Osteoblast (primary cell): ENCODE measurements at regions not wholly inside any gene's neighbourhood (a gene's known extent, or its start where the extent isn't known, plus 50 kb on each side); places are given as distances from the start of the nearest gene placed in this dataset.

ENCODE experiments used
- DNase-seq: peaks from one replicate; pipeline ENCODE4 v3.0.0; 2011; ENCODE audit warnings: low spot score, mixed read lengths; ENCODE audit not compliant: insufficient read length; ENCODE audit errors: missing footprints
- H2AFZ ChIP-seq: 2 replicates; pipeline ENCODE4 v1.6.0; 2011; ENCODE audit warnings: mild to moderate bottlenecking, low read length
- H3K27ac ChIP-seq: 2 replicates; pipeline ENCODE4 v1.5.1; 2011; ENCODE audit warnings: mild to moderate bottlenecking, low read depth, low read length, moderate library complexity
- H3K27me3 ChIP-seq: 2 replicates; pipeline ENCODE4 v1.6.0; 2012; ENCODE audit warnings: mild to moderate bottlenecking, control low read depth, inconsistent platforms, low read length, moderate library complexity; ENCODE audit not compliant: insufficient read depth
- H3K36me3 ChIP-seq: 2 replicates; pipeline ENCODE4 v1.5.1; 2011; ENCODE audit warnings: mild to moderate bottlenecking, low read length, control low read depth, moderate library complexity; ENCODE audit not compliant: insufficient read depth
- H3K4me1 ChIP-seq: 2 replicates; pipeline ENCODE4 v1.5.1; 2011; ENCODE audit warnings: mild to moderate bottlenecking, low read length, control low read depth, moderate library complexity; ENCODE audit not compliant: insufficient read depth
- H3K4me2 ChIP-seq: 2 replicates; pipeline ENCODE4 v1.6.0; 2011; ENCODE audit warnings: mild to moderate bottlenecking, low read length; ENCODE audit not compliant: insufficient read depth
- H3K4me3 ChIP-seq: fragments of 200-600 bp; sonication (generic); 3 replicates; pipeline ENCODE4 v1.5.1; 2012; ENCODE audit warnings: mild to moderate bottlenecking, low read length, inconsistent platforms; ENCODE audit not compliant: insufficient read depth
- H3K79me2 ChIP-seq: 2 replicates; pipeline ENCODE4 v1.6.0; 2012; ENCODE audit warnings: mild to moderate bottlenecking, low read length, control low read depth, inconsistent platforms; ENCODE audit not compliant: insufficient read depth
- H3K9me3 ChIP-seq: 2 replicates; pipeline ENCODE4 v1.5.1; 2011; ENCODE audit warnings: low read depth, low read length, control low read depth
- H4K20me1 ChIP-seq: 2 replicates; pipeline ENCODE4 v1.6.0; 2012; ENCODE audit warnings: mild to moderate bottlenecking, low read length, control low read depth; ENCODE audit not compliant: insufficient read depth
- CTCF ChIP-seq: IDR thresholded peaks from 2 replicates; pipeline ENCODE4 v1.5.1; 2011; ENCODE audit warnings: mild to moderate bottlenecking, low read depth, low read length, moderate library complexity; ENCODE audit errors: extremely low read depth

- Histone ChIP-seq H3K27ac (no peak overlapping the region), H3K4me1 (no peaks in the 10 kb centered on the region), H2AFZ (no peak overlapping the region), H3K4me3 (no peak overlapping the region), H3K4me2 (no peak overlapping the region), H4K20me1 (no peaks in the 10 kb centered on the region), H3K36me3 (no peaks in the 10 kb centered on the region), H3K27me3 (no peaks in the 10 kb centered on the region), H3K9me3 (no peaks in the 10 kb centered on the region), H3K79me2 (no peaks in the 10 kb centered on the region)
- DNase-seq, result no peak
- no peak for TF ChIP-seq CTCF
Observed at GRCh38 chr18:57866355-57866754, 63.2 kb upstream of the ATP8B1 start.

- H2AFZ ChIP-seq, result no peak overlapping the region
Observed at GRCh38 chr18:57864615-57865121, 61.6 kb upstream of the ATP8B1 start.

GRCh38 chr18:57863706-57864105 lies 60.6 kb upstream of the ATP8B1 start:
- Histone ChIP-seq H3K4me3 (no peak overlapping the region), H4K20me1 (no peaks in the 10 kb centered on the region), H3K4me2 (no peak overlapping the region), H3K9me3 (no peaks in the 10 kb centered on the region), H3K79me2 (no peaks in the 10 kb centered on the region), H3K27me3 (no peaks in the 10 kb centered on the region), H2AFZ (no peak overlapping the region), H3K36me3 (no peaks in the 10 kb centered on the region), H3K4me1 (no peaks in the 10 kb centered on the region), H3K27ac (no peak overlapping the region)
- DNase-seq, result peak; percentile 18
- no peak for TF ChIP-seq CTCF

More at GRCh38 chr18:57864615-57865121, 61.6 kb upstream of the ATP8B1 start:
- no peak for TF ChIP-seq CTCF
- H4K20me1 ChIP-seq, result no peaks in the 10 kb centered on the region
- no peaks in the 10 kb centered on the region for H3K36me3 ChIP-seq
- H3K4me1 ChIP-seq, result no peaks in the 10 kb centered on the region
- H3K4me2 ChIP-seq, result no peak overlapping the region
- no peaks in the 10 kb centered on the region for H3K9me3 ChIP-seq
- no peak overlapping the region for H3K4me3 ChIP-seq
- no peak for DNase-seq
- H3K27ac ChIP-seq, result no peak overlapping the region
- H3K27me3 ChIP-seq, result no peaks in the 10 kb centered on the region
- H3K79me2 ChIP-seq, result no peaks in the 10 kb centered on the region

GRCh38 chr18:57859314-57859713 lies 56.2 kb upstream of the ATP8B1 start:
- H4K20me1 ChIP-seq, result no peaks in the 10 kb centered on the region
- H3K79me2 ChIP-seq, result no peaks in the 10 kb centered on the region
- peak; percentile 61 for TF ChIP-seq CTCF
- no peak overlapping the region for H3K27ac ChIP-seq
- H3K36me3 ChIP-seq, result no peaks in the 10 kb centered on the region
- H3K27me3 ChIP-seq, result no peaks in the 10 kb centered on the region
- DNase-seq, result no peak
- no peak overlapping the region for H2AFZ ChIP-seq
- no peak overlapping the region for H3K4me3 ChIP-seq
- no peaks in the 10 kb centered on the region for H3K4me1 ChIP-seq
- H3K4me2 ChIP-seq, result no peak overlapping the region
- H3K9me3 ChIP-seq, result no peaks in the 10 kb centered on the region
